GM12891 (cell line): ENCODE measurements at regions not wholly inside any gene's neighbourhood (a gene's known extent, or its start where the extent isn't known, plus 50 kb on each side); places are given as distances from the start of the nearest gene placed in this dataset.

Source experiments
- POLR2A ChIP-seq: IDR thresholded peaks from 2 replicates; pipeline ENCODE4 v1.6.1; 2011; ENCODE audit warnings: low read depth, low read length, control low read depth
- POLR2AphosphoS5 ChIP-seq: IDR thresholded peaks from 2 replicates; pipeline ENCODE4 v1.6.1; 2011; ENCODE audit warnings: low read depth, low read length, control low read depth
- TAF1 ChIP-seq: IDR thresholded peaks from 2 replicates; pipeline ENCODE4 v1.6.1; 2011; ENCODE audit warnings: low read depth, low read length, control low read depth

DNA sequence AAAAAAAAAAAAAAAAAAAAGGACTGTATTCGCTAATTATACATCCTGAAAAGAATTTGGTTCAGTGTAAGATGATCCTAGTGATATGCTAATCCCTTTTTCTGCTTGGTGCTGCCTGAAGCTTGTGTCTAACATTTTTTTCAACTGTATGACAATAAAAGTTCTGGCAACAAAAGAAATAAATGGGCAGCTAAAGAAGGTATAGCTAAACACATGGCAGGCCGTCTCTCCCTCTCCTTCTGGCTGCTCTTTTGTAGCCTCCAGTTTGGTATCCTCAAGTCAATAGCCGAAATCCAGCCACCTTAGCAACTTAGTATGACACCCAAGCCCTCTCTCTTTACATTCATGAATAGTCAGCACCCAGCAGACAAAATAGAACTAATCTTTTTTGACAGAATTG is 198.3 kb upstream of the OTX2 start:
- TF ChIP-seq POLR2AphosphoS5 (no peak), POLR2A (no peak), TAF1 (no peak)
